ENCODE measurements at regions not wholly inside any gene's neighbourhood (a gene's known extent, or its start where the extent isn't known, plus 50 kb on each side); places are given as distances from the start of the nearest gene placed in this dataset.

DNA sequence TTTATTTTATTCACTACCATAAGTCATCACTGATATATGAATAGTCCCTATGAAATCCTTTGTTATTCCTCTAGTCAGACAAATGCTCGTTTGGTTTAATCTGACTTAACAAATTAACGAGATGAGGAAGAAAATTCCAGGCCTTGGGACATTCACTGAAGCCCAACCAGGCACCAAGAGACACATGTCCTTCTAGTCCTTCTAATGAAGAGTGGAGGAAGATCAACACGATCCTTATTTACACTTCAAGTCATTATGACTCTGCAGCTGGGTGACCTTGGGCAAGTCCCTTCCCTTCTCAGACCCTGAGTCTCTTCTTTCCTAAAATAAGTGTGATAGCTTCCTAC lies 117.5 kb downstream of the CEBPB start:
- TF ChIP-seq, protein P1, sequence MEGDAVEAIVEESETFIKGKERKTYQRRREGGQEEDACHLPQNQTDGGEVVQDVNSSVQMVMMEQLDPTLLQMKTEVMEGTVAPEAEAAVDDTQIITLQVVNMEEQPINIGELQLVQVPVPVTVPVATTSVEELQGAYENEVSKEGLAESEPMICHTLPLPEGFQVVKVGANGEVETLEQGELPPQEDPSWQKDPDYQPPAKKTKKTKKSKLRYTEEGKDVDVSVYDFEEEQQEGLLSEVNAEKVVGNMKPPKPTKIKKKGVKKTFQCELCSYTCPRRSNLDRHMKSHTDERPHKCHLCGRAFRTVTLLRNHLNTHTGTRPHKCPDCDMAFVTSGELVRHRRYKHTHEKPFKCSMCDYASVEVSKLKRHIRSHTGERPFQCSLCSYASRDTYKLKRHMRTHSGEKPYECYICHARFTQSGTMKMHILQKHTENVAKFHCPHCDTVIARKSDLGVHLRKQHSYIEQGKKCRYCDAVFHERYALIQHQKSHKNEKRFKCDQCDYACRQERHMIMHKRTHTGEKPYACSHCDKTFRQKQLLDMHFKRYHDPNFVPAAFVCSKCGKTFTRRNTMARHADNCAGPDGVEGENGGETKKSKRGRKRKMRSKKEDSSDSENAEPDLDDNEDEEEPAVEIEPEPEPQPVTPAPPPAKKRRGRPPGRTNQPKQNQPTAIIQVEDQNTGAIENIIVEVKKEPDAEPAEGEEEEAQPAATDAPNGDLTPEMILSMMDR (optimal IDR thresholded peaks at IDR 0.05 in 1 of 3, IDR thresholded peaks at IDR 0.05 in 1 of 3, conservative IDR thresholded peaks at IDR 0.05 in 1 of 3; ENCODE audit: extremely low read depth in 1 of 3, insufficient read depth in 2 of 3, low read length in 3 of 3): no peak
- no peak for TF ChIP-seq EZH2 (IDR thresholded peaks at IDR 0.05; ENCODE audit: low read length)

Data from keratinocyte (primary cell).